Neutrophil (primary cell): ENCODE measurements at regions not wholly inside any gene's neighbourhood (a gene's known extent, or its start where the extent isn't known, plus 50 kb on each side); places are given as distances from the start of the nearest gene placed in this dataset.

Experiments used
- H3K27ac ChIP-seq: fragments of 200-600 bp; sonication (generic); 2 replicates; pipeline ENCODE4 v1.5.1; 2016; ENCODE audit warnings: mild to moderate bottlenecking, moderate library complexity
- H3K27me3 ChIP-seq: fragments of 200-600 bp; sonication (generic); 2 replicates; pipeline ENCODE4 v1.6.0; 2016; ENCODE audit warnings: mild to moderate bottlenecking
- H3K36me3 ChIP-seq: fragments of 200-600 bp; sonication (generic); 2 replicates; pipeline ENCODE4 v1.5.1; 2017
- H3K4me1 ChIP-seq, 2 experiments: fragments of 200-600 bp in 1 of 2; sonication (generic) in 1 of 2; 1 replicate in 1 of 2; 2 replicates in 1 of 2; pipeline versions ENCODE4 v1.5.1 to v1.6.1; 2013 to 2016; ENCODE audit warnings: low read depth in 1 of 2, low read length in 1 of 2, mild to moderate bottlenecking in 1 of 2, moderate library complexity in 1 of 2; ENCODE audit not compliant: control insufficient read depth in 1 of 2, insufficient read depth in 1 of 2
- H3K4me3 ChIP-seq, 2 experiments: fragments of 200-600 bp in 1 of 2; sonication (generic) in 1 of 2; 1 replicate in 1 of 2; 2 replicates in 1 of 2; pipeline ENCODE4 v1.5.1; 2013 to 2016; ENCODE audit warnings: low read depth in 1 of 2, low read length in 1 of 2, mild to moderate bottlenecking in 1 of 2, moderate library complexity in 1 of 2
- H3K9me3 ChIP-seq: fragments of 200-600 bp; sonication (generic); 2 replicates; pipeline ENCODE4 v1.5.1; 2016
- CTCF ChIP-seq: fragments of 200-600 bp; sonication (generic); IDR thresholded peaks from 2 replicates; pipeline ENCODE4 v1.5.1; 2016; ENCODE audit warnings: antibody characterized with exemption

GRCh38 chr2:207252416-207252815 lies 86.7 kb upstream of the KLF7 start:
- H3K27ac ChIP-seq = no peak overlapping the region

GRCh38 chr2:207252979-207253645 lies 87.4 kb upstream of the KLF7 start:
- no peaks in the 10 kb centered on the region for H3K36me3 ChIP-seq
- TF ChIP-seq CTCF = no peak
- no peaks in the 10 kb centered on the region for H3K9me3 ChIP-seq
- no peaks in the 10 kb centered on the region for H3K27me3 ChIP-seq
- H3K4me3 ChIP-seq = no peak overlapping the region
- H3K4me1 ChIP-seq = peaks cover 48 to 54% of the 10 kb centered on the region in 2 experiments
- no peak overlapping the region for H3K27ac ChIP-seq

More at GRCh38 chr2:207252416-207252815, 86.7 kb upstream of the KLF7 start:
- Histone ChIP-seq H3K4me1 (peaks cover 44 to 49% of the 10 kb centered on the region in 2 experiments), H3K27me3 (no peaks in the 10 kb centered on the region), H3K4me3 (no peak overlapping the region), H3K9me3 (no peaks in the 10 kb centered on the region), H3K36me3 (no peaks in the 10 kb centered on the region)
- no peak for TF ChIP-seq CTCF

- H3K4me1 ChIP-seq = peaks cover 51 to 54% of the 10 kb centered on the region in 2 experiments
- no peak for TF ChIP-seq CTCF
- no peaks in the 10 kb centered on the region for H3K36me3 ChIP-seq
- H3K4me3 ChIP-seq = no peak overlapping the region
- H3K9me3 ChIP-seq = no peaks in the 10 kb centered on the region
- no peaks in the 10 kb centered on the region for H3K27me3 ChIP-seq
- peak overlapping the region; percentile 66 for H3K27ac ChIP-seq
Measured at GRCh38 chr2:207253666-207254345, 88.1 kb upstream of the KLF7 start.

- H3K9me3 ChIP-seq = no peaks in the 10 kb centered on the region
- peak overlapping the region; percentile 66 for H3K27ac ChIP-seq
- TF ChIP-seq CTCF = no peak
- H3K27me3 ChIP-seq = no peaks in the 10 kb centered on the region
- H3K4me3 ChIP-seq = peak overlapping the region; percentile 2 to 21
- H3K4me1 ChIP-seq = peaks cover 41 to 44% of the 10 kb centered on the region in 2 experiments
- H3K36me3 ChIP-seq = no peaks in the 10 kb centered on the region
Measured at GRCh38 chr2:207254591-207255464, 89.1 kb upstream of the KLF7 start.

GRCh38 chr2:207255565-207256470 lies 90.1 kb upstream of the KLF7 start:
- Histone ChIP-seq H3K9me3 (no peaks in the 10 kb centered on the region), H3K27me3 (no peaks in the 10 kb centered on the region), H3K4me3 (no peak overlapping the region), H3K36me3 (no peaks in the 10 kb centered on the region), H3K4me1 (peaks cover 34 to 36% of the 10 kb centered on the region in 2 experiments), H3K27ac (peak overlapping the region; percentile 66)
- no peak for TF ChIP-seq CTCF
